ENCODE measurements at regions not wholly inside any gene's neighbourhood (a gene's known extent, or its start where the extent isn't known, plus 50 kb on each side); places are given as distances from the start of the nearest gene placed in this dataset.
A peak's percentile ranks its signal among the peaks of the same experiment; 100 is the strongest.

DNA sequence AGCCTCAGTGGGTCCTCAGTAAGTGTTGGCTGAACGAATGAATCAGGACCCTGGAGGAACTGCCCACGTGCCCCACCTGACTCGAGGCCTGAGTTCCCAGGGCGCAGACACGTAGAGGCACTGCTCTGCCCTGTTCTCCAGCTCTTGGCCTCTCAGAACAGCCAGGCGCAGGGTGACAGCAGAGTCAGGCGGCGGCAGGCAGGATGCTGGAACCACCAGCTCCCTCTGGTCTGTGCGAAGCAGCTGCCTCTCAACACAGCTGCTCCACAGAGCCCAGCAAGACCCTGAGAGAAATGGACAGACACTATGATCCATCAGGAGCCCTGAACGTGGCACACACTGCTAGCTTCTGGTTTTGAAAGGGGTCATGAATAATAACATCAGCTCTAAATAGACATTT, 53.1 kb upstream of the BCO1 start:
- DNase-seq (ENCODE audit: low spot score) = no peak

DNA sequence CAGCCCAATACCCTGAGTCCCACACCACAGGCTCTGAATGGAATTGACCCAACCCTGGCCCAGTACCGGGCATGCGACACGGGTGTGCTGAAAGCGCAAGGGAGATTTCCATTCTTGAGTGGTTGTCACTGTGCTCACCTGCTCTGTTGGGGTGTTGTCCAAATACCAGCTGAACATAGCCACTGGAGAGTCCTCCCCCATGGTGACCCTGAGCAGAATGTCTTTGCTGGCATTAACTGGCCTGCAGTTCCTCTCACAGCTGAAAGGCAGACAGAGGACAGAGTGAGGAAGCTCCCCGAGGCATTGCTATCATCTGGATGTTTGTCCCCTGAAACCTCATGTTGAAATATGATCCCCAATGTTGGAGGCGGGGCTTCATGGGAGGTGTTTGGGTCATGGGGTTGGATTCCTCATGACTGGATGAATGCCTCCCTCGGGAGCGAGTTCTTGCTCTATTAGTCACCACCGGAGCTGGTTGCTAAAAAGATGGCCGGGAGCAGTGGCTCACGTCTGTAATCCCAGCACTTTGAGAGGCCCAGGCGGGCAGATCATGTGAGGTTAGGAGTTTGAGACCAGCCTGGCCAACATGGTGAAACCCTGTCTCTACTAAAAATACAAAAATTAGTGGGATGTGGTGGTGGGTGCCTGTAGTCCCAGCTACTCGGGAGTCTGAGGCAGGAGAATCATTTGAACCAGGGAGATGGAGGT, 57.3 kb upstream of the BCO1 start:
- DNase-seq (ENCODE audit: low spot score) = peak; percentile 72

DNA sequence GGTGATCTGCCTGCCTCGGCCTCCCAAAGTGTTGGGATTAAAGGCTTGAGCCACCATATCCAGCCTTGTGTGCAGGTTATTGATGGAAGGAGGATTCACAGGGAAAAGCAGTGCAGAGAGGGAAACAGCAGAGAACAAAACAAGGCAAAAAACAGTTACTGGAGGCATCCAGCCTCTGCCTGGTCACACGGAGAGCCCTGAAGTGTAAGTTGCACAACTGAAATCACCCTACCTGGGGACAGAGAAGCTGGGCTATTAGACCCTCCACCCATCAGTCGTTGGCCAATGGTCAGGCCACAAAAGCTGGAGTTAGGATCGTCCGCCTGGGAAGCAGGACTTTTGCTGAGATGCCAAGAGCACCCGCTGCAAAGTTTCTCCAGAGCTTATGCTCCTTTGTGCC, 57.9 kb upstream of the BCO1 start:
- no peak for DNase-seq (ENCODE audit: low spot score)

DNA sequence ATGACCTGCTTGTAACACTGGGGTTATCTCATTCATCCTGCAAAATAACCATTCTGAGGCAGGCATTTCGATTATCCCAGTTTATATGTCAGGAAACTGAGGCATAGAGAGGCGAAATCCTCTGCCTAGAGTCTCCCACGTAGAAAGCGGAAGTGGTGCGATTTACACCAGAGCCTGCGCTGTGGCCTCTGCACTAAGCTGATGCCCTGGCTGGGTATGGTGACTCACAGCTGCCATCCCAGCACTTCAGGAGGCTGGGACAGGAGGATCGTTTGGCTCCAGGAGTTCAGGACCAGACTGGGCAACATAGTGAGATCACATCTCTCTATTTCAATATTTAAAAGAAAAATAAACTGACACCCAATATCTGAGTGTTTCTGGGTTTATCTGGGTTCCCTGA, 59.3 kb upstream of the BCO1 start:
- DNase-seq (ENCODE audit: low spot score) = no peak

DNA sequence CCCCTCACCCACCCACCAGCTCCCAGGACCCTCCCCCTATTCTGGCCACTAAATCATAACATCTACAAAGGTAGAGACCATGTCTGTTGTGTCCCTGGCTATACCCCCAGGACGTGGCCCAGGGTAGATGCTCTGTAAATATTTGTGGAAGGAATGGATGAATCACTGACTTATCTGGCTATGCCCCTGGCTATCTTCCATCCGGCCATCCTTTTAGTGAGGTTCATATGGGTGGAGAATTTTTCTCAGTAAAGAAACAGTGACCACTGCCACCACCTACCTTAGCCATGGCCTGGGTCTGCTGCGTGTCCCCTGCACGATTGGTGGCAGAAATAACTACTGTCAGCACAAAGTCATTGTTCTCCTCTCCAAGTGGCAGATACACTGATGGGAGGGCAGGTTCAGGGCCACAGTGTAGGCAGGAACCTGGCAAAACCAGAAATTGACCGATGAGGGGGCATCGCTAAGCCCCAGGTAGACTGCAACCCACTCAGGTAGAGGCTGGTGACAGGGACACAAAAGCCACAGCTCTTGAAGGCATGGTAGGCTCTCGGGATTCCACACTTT, 63.1 kb upstream of the BCO1 start:
- peak; percentile 12 for DNase-seq (ENCODE audit: low spot score)

DNA sequence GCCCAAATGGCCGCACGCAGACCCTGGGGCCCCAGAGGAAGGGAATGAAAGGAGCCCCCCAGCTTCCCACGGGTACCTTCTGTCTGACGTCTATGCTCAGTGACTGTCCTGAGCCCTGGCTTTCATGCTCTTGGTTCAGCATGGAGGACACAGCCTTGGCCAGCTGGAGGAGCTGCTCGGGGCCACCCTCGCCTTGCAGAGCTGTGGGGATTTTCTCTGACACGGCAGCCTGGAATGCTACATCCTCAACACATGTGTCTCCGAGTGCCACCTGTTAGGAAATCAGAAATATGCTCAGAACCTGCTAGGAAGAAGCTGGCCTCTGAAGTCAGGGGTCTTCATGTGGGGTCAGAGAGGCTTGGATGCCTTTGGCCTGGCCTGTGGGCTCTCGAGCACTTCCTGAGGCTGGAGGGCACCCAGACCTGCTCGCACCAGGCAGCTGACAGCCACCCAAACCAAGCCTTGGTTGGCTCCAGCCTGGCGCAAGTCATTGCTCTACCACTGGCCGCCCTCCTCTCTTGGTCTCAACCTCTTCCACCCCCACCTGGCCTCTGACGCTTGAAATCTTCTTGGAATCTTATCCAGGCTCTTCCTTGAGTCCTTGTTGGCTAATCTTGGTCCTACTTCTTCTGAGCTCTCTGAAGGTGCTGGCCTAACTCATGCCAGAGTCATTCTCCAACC, 63.7 kb upstream of the BCO1 start:
- no peak for DNase-seq (ENCODE audit: low spot score)

DNA sequence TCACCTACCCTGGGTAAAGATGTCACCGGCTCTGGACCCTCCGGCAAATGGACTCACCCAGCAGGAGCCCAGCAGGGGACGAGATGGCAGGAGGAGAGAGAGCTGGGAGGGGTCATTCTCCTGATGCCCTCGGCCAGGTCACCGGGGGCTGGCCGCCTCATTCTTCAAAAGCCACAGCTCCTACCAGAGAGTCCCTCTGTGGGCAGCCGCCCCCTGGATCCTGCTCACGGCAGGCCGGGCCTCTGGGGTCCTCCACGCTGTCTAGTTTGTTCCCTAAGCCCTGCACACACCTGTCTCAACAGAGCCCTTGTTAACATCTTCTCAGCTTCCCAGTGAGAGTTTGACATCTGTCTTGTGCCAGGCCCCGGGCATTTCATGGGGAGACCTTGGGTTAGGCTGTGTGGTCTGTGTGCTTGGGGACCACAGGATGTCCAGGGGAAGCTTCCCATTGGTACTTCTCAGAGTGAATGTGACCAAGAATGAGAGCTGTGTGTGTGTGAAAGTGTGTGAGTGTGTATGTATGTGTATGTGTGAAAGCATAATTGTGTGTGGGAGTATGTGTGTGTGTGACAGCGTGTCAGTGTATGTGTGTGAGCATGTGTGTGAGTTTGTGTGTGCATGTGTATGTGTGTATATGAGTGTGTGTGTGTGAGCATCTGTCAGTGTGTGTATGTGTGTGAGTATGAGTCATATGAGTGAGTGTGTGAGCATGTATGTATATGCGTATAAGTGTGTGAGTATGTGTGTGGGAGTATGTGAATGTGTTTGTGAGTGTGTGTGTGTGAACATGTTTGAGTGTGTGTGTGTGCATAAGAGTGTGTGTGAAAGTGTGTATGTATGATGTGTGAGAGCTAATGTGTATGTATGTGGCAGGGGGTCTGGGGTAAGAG, 65.5 kb upstream of the BCO1 start:
- DNase-seq (ENCODE audit: low spot score) = no peak

DNA sequence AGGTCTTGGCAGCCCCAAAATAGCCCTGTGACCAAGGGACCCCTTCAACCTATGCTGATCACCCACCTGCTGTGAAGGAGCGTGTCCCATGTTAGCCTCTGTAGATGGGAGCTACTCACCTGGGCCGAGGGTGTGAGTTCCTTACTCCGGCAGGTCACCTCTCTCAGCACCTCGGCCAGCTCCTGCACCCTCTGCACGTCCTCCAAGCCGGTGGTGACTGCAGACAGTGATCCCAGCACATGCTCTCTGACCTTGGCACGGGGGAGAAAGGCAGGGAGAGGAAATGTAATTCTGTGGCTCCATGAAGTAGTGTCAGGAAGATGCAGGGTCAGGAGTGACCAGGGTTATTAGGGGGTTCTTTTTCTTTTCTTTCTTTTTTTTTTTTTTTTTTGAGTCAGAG, 67.7 kb upstream of the BCO1 start:
- DNase-seq (ENCODE audit: low spot score) = no peak

DNA sequence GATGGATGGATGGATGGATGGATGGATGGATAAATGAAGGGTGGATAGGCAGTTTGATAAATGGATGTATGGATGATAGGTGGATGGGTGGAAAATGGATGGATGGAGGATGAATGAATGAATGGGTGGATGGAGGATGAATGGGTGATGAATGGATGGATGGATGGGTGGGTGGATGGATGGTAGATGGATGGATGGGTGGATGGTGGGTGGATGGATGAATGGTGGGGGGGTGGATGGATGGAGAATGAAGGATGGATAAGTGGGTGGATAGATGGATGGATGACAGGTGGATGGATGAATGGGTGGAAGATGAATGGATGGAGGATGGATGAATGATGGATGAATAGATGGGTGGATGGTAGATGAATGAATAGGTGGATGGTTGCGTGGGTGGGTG, 70.1 kb upstream of the BCO1 start:
- DNase-seq (ENCODE audit: low spot score) = no peak

DNA sequence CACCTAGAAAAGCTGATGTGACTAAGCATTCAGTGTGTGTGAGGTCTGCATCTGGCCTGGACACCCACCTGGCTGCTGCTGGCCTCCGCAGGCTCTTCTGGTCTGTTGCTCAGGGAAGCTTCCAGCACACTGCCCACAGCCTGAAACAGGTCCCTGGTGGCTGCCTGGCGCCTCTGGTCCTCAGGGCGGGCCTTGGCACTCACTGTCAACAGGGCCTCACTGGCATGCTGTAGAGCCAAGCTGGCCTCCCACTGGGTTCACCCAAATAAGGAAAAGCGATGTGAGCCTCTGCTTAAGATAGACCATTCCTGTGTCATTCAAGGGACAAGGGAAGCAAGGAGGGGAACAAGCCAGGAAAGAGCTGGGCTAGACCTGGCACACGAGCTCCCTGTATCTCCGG, 70.6 kb upstream of the BCO1 start:
- DNase-seq (ENCODE audit: low spot score) = no peak

DNA sequence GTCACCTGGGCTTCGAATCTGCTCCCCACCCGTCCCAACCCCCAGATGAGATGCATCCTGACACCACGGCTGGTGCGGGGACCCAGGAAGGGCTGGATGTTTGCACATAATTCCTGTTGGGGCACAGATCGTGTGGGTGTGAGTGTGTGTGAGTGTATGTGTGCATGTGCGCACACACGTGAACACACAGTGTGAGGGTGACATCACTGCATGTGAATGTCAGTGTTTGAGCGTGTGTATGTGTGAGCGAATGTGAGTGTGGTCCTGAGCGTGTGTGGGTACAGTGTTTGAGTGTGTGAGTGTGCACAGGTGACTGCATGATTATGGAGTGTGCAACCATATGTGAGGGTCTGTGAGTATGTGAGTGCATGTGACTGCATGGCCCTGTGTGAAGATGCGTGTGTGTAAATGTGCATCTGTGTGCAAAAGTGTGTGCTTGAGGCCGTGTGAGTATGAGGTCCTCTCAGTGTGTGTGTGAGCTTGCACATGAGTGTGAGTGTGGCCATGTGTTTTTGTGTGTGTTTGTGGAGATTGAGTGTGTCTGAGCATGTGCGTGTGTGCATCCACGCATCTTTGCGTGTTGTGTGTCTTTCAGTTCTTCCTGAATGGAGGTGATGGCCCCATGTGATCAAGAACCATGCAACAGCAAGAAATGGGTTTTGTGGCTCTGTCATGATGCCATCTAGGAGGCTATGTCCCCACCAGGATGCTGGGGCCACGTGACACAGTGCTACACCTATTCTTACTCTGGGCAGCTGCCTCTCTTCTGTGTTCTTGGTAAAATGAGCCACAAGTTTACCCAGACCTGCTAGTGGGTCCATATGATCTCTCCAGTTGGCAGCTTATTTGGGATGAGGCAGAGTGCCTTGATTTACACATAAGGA, 70.5 kb upstream of the GCSH start:
- DNase-seq (ENCODE audit: low spot score) = no peak

DNA sequence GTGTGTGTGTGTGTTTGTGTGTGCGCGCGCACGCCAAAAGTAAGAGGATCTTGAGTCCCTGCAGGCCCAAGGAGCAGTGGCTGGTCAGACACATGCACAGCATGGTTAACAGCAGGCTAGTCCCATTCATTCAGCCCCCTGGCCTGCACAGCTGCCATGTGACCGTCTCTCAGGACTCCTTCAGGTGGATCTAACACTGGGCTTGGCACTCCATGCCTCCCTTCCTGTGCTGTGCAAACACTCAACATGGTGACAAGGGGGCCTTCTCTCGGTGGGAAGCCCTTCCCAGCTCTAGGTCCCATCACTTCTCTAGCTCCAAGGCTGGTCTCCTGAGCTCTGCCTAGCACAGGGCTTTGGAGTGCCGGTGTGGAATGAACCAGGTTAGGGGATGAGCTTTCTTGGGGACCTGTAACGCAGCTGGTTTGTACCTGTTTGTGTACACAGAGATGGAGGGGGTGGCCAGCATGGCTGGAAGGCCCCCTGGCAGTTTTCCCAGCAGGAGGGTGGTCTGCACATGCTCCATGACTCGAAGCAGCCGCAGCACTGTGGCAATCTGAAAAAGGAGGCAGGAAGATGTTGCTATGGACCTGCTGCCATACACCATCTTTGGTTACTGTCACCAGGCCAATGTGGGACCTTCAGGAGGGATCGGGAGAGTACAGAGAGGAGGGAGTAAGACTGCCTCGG, 69.4 kb upstream of the GCSH start:
- DNase-seq (ENCODE audit: low spot score) = no peak

DNA sequence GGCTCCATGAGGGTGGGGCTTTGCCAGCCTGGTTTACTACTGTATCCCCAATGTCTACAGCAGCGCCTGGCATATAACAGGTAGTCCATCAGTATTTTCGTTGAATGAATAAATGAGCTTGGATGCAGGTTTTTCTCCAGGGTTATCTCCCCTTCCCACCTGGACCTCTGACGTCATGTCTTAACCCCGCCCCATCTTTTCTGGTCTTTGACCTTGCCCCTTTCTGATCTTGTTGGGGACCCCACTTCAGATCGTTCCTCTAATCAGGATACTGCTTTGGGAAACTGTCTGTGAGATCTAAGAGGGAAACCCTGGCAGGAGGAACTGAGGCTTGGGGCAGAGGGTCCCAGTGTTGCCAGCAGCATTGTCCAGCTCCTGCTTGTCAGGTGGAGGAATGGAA, 68.8 kb upstream of the GCSH start:
- DNase-seq (ENCODE audit: low spot score) = no peak

DNA sequence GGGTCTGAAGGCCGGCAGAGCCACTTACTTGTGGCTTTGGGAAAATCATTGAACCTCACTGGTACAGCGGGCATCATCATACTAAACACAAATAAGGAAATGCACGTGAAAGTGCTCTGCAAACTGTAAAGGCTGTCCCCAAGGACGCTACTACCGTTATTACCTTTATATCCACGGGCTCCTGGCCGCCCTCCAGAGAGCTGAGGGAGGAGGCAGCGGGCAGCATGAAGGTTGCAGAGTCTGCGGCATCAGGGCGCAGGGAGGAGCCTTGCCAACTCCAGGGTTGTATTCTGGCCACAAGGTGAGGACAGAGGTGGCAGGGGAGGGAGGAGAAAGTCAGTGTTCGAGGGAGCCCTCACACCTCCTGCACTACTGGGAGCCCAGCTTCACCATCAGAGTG, 68.3 kb upstream of the GCSH start:
- no peak for DNase-seq (ENCODE audit: low spot score)

DNA sequence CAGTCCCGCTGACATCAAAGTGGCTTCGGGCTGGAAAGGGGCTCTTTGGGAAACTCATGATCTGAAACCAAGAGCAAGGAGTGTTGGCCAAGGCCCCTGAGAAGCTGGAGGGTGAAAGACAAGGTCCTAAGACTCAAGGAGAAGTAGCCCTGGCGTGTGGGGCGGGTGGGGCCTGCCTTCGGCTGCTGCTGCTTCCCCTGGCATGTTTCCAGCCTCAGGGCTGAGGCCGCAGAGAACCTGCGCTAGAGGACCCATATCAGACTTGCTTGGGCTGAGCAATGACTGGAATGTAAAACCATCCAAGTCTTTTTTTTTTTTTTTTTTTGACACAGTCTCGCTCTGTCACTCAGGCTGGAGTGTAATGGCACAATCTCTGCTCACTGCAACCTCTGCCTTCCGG, 67.5 kb upstream of the GCSH start:
- DNase-seq (ENCODE audit: low spot score) = no peak

DNA sequence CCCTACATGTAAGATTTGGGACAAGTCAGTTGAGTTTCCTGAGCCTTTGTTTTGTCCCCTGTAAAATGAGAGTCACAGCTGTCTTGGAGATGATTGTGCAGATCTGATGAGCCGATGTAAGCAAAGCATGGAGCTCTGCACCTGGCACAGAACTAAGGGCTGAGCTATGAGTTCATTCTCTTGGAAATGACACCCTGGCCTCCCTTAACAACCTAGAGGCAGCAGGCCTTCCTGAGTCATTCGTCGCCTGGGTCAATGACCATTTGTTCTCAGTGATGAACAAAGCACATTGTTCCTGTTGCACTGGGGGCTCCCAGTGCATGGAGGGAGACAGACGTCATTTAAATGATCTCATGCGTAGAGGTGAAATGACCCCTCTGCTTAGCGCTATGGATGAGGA, 62.8 kb upstream of the GCSH start:
- no peak for DNase-seq (ENCODE audit: low spot score)

DNA sequence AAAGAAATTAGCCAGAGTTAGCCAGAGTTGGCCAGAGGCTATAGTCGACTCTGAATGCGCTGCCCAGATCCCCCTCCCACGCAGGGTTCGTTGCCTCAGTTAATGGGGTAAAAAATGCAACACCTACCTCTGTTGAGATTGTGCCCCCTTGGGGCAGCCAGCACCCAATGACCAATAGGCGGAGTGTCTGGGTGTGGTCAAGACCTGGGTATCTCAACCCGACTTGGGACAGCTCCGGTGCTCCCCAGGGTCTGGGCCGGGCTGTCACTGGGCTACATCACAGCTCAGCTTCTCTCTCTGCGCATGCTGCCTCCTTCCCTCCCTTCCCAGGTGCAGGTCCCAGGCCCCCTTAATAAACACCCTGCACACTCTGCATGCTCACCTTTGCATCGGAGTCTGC, 59.6 kb upstream of the GCSH start:
- no peak for DNase-seq (ENCODE audit: low spot score)

DNA sequence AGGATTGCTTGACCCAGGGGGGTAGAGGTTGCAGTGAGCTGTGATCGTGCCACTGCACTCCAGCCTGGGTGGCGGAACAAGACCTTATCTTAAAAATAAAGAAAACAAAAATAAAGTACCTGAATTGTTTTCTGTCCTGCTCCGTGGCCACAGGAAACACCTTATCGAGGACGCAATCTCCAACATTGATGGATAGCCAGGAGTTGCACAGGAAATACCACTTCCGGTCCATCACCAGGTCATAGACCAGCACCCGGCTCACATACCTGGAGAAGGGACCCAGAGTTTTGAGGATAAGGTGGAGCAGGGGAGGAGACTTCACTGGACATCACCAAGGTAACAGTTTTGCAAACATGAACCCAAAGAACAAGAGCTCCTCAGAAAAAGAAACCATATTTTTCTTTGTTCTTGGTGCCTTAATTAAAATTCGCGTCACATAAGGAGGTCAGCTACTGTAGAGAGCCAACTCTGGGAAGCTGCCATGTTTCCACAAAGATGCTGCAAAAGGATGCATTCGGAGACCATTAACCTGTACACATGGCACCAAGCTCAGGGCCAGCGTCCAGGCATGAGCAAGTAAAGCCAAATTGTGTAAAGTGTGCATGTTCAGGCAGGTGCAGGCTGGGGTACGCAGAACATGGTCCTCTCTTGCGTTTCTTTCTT, 55.6 kb upstream of the GCSH start:
- DNase-seq (ENCODE audit: low spot score) = no peak

DNA sequence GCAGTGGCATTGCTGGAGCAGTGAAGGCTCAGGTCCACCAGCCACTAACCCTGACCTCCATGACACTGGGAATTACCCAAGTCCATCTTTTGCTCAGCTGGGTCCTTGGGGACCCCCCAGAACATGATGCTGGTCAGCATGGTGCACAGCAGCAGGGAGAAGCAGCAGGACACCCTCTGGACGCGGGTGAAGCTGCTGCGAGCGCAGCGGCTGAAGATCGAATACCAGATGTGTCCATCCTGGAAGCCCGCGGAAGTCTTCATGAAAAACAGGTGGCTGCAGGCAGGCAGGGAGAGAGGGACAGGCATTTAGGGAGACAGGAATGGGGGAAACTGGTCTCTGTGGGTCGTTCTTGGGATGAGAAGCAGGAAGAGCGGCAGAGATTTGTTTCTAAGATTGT, 53.4 kb upstream of the GCSH start:
- DNase-seq (ENCODE audit: low spot score) = no peak

DNA sequence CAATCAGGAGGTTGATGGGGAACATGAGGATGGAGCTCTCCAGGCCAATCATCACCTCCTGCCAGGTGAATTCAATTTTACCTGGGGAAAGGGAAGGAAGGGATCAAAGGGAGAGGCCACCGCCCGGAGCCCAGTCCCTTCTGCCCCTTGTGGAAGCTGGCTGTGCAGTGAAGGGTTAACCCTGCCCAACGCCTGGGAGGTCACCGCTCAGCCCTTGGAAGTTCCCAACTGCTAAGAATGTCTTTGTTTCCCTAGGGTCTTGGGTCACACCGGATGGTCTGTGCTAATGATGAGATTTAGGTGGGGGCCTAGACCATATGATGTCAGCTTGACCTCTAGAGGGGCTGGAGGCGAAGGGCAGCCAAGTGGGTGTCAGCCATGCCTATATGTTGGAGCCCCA, 52.1 kb upstream of the GCSH start:
- no peak for DNase-seq (ENCODE audit: low spot score)
